IMR-90 (cell line): ENCODE measurements at regions not wholly inside any gene's neighbourhood (a gene's known extent, or its start where the extent isn't known, plus 50 kb on each side); places are given as distances from the start of the nearest gene placed in this dataset.

Source experiments
- ATAC-seq: fragments of 200-7000 bp; cut with Tn5 transposase; 2 replicates; pipeline ENCODE4 v1.9.1; 2020; ENCODE audit warnings: low read depth, mild to moderate bottlenecking, moderate library complexity
- BruUV-seq: library from RNA; stranded (reverse); fragments of 400-500 nt; replicated peaks from 2 replicates; lab custom pipeline; 2021; lab: Mats Ljungman, UMichigan
- CTCF ChIA-PET: fragments of 300-600 bp; formaldehyde crosslinking; extraction: SDS; loops from one replicate; lab custom pipeline; 2021; ENCODE audit warnings: antibody characterized with exemption; lab: Yijun Ruan, JAX
- POLR2A ChIA-PET: fragments of 300-600 bp; sonication (Branson Sonifier 250); formaldehyde crosslinking; loops from one replicate; lab custom pipeline; 2022; ENCODE audit warnings: antibody characterized with exemption; ENCODE audit not compliant: unreplicated experiment; lab: Charles Lee
- DNase-seq: peaks from one replicate; pipeline ENCODE4 v3.0.0; 2013
- H2AFZ ChIP-seq: replicated peaks from 2 replicates; pipeline ENCODE3; 2013; ENCODE audit warnings: low read length, mild to moderate bottlenecking; ENCODE audit not compliant: poor library complexity
- H2AK5ac ChIP-seq: 2 replicates; pipeline ENCODE4 v1.6.1; 2013; ENCODE audit warnings: low read depth, low read length, inconsistent platforms
- H2AK9ac ChIP-seq: replicated peaks from 2 replicates; pipeline ENCODE3; 2013; ENCODE audit warnings: mild to moderate bottlenecking, low read depth, low read length, moderate library complexity; ENCODE audit not compliant: poor library complexity
- H2BK120ac ChIP-seq: 2 replicates; pipeline ENCODE4 v1.6.1; 2013; ENCODE audit warnings: low read depth, low read length, inconsistent platforms
- H2BK15ac ChIP-seq: 3 replicates; pipeline ENCODE4 v1.6.1; 2013; ENCODE audit warnings: low read depth, low read length, inconsistent platforms
- H2BK20ac ChIP-seq: 2 replicates; pipeline ENCODE4 v1.6.1; 2013; ENCODE audit warnings: low read depth, mild to moderate bottlenecking, inconsistent platforms, low read length, moderate library complexity
- H2BK5ac ChIP-seq: 2 replicates; pipeline ENCODE4 v1.6.1; 2013; ENCODE audit warnings: mild to moderate bottlenecking, low read depth, low read length, inconsistent platforms; ENCODE audit not compliant: poor library complexity, severe bottlenecking
- H3K14ac ChIP-seq: replicated peaks from 2 replicates; pipeline ENCODE4 v1.6.1; 2013; ENCODE audit warnings: low read depth, low read length, inconsistent platforms
- H3K18ac ChIP-seq: 2 replicates; pipeline ENCODE4 v1.6.1; 2013; ENCODE audit warnings: low read depth, low read length, control low read depth
- H3K23ac ChIP-seq: 2 replicates; pipeline ENCODE4 v1.6.1; 2013; ENCODE audit warnings: low read depth, low read length, inconsistent platforms
- H3K27ac ChIP-seq: 2 replicates; pipeline ENCODE4 v1.5.1; 2013; ENCODE audit warnings: mild to moderate bottlenecking, control low read depth, low read length; ENCODE audit not compliant: insufficient read depth
- H3K27me3 ChIP-seq: 2 replicates; pipeline ENCODE4 v1.6.1; 2013; ENCODE audit warnings: low read length; ENCODE audit not compliant: control insufficient read depth, insufficient read depth
- H3K36me3 ChIP-seq: 2 replicates; pipeline ENCODE4 v1.6.1; 2013; ENCODE audit warnings: low read length, mixed read lengths; ENCODE audit not compliant: control insufficient read depth, insufficient read depth
- H3K4ac ChIP-seq: 2 replicates; pipeline ENCODE4 v1.6.1; 2013; ENCODE audit warnings: low read depth, low read length, inconsistent platforms
- H3K4me1 ChIP-seq: 2 replicates; pipeline ENCODE4 v1.6.1; 2013; ENCODE audit warnings: low read length, mixed read lengths; ENCODE audit not compliant: control insufficient read depth, insufficient read depth
- H3K4me2 ChIP-seq: 2 replicates; pipeline ENCODE4 v1.6.1; 2013; ENCODE audit warnings: low read depth, mild to moderate bottlenecking, control low read depth, low read length, moderate library complexity
- H3K4me3 ChIP-seq: 2 replicates; pipeline ENCODE4 v1.5.1; 2013; ENCODE audit warnings: low read depth, mild to moderate bottlenecking, control low read depth, low read length, moderate library complexity; ENCODE audit not compliant: insufficient read depth
- H3K56ac ChIP-seq: 2 replicates; pipeline ENCODE4 v1.6.1; 2013; ENCODE audit warnings: low read length, inconsistent platforms; ENCODE audit not compliant: insufficient read depth; ENCODE audit errors: extremely low read depth
- H3K79me1 ChIP-seq, 2 experiments: 2 replicates each; pipeline ENCODE4 v1.6.1; 2013; ENCODE audit warnings: low read length in 2 of 2, inconsistent platforms in 1 of 2, low read depth in 1 of 2
- H3K9ac ChIP-seq: 2 replicates; pipeline ENCODE4 v1.6.1; 2013; ENCODE audit warnings: low read depth, low read length, control low read depth
- H3K9me1 ChIP-seq: 2 replicates; pipeline ENCODE4 v1.6.1; 2013; ENCODE audit warnings: low read length, inconsistent platforms; ENCODE audit not compliant: insufficient read depth
- H3K9me3 ChIP-seq: 2 replicates; pipeline ENCODE4 v1.6.1; 2013; ENCODE audit warnings: low read length; ENCODE audit not compliant: control insufficient read depth, insufficient read depth
- H4K20me1 ChIP-seq: 2 replicates; pipeline ENCODE4 v1.6.1; 2013; ENCODE audit warnings: low read length, inconsistent platforms; ENCODE audit not compliant: insufficient read depth
- H4K5ac ChIP-seq: 2 replicates; pipeline ENCODE4 v1.6.1; 2013; ENCODE audit warnings: mild to moderate bottlenecking, low read depth, low read length, control low read depth
- H4K8ac ChIP-seq, 2 experiments: 2 replicates each; pipeline ENCODE4 v1.6.1; 2013; ENCODE audit warnings: low read depth in 2 of 2, low read length in 2 of 2, control low read depth in 1 of 2, inconsistent platforms in 1 of 2
- H4K91ac ChIP-seq: 2 replicates; pipeline ENCODE4 v1.6.1; 2013; ENCODE audit warnings: low read depth, low read length, inconsistent platforms; ENCODE audit not compliant: insufficient read depth
- CTCF ChIP-seq: conservative IDR thresholded peaks from 2 replicates; pipeline ENCODE4 v1.5.1; 2012; ENCODE audit warnings: mild to moderate bottlenecking, low read depth, low read length, improper control_type of control experiment
- MAZ ChIP-seq: IDR thresholded peaks from 2 replicates; pipeline ENCODE4 v1.6.1; 2012; ENCODE audit warnings: low read depth, mild to moderate bottlenecking, low read length, improper control_type of control experiment, moderate library complexity, borderline replicate concordance
- RAD21 ChIP-seq: IDR thresholded peaks from 2 replicates; pipeline ENCODE4 v1.6.1; 2012; ENCODE audit warnings: low read length, improper control_type of control experiment
- SMC3 ChIP-seq: fragments of 150-350 bp; IDR thresholded peaks from 2 replicates; pipeline ENCODE4 v1.6.1; 2016; ENCODE audit warnings: low read depth, mild to moderate bottlenecking, antibody characterized with exemption, low read length, moderate library complexity
- WGBS, 2 experiments: methylation state at CpG; one replicate each; pipeline versions ENCODE4 v1.1.5 to v1.1.7; 2013; ENCODE audit warnings: missing lambda C conversion rate in 2 of 2; ENCODE audit not compliant: insufficient read length in 1 of 2; ENCODE audit errors: extremely low coverage in 2 of 2; 5-methylcytosine and 5-hydroxymethylcytosine counted together
- dilution Hi-C: fragments of 300-500 bp; cut with HindIII; formaldehyde crosslinking; loops from one replicate; pipeline ENCODE4 v1.14.3; 2018; ENCODE audit warnings: low sequenced_read_pairs; ENCODE audit not compliant: unreplicated experiment
- in situ Hi-C: fragments of 300-500 bp; cut with MboI; formaldehyde crosslinking; loops from 3 replicates; pipeline ENCODE4 v1.14.3; 2019; ENCODE audit warnings: low sequenced_read_pairs, inconsistent platforms, mixed read lengths
- intact Hi-C: fragments of 100-400 bp; cut with micrococcal nuclease; formaldehyde crosslinking; loops from 2 replicates; pipeline ENCODE4 v1.10.0; 2022

- no peak overlapping the region for H3K27ac ChIP-seq
- no peaks in the 10 kb centered on the region for H3K9me3 ChIP-seq
- peak; percentile 60 for TF ChIP-seq CTCF
- TF ChIP-seq RAD21 = peak; percentile 45
- peak; percentile 18; the same call in 1 of the 2 replicates for TF ChIP-seq SMC3
- no peak for TF ChIP-seq MAZ
- H3K4ac ChIP-seq = no peak overlapping the region
- intact Hi-C loops (loop anchor here (1.0 to 10.0 kb wide), 3 partner anchors 144 to 321 kb away; no protein-coding TSS in a partner anchor), in situ Hi-C loops (no loop called here), dilution Hi-C loops (no loop called here)
- peaks cover 17% of the 10 kb centered on the region for H3K27me3 ChIP-seq
- H2BK20ac ChIP-seq = no peak overlapping the region
- H2BK15ac ChIP-seq = no peak overlapping the region
- no peak overlapping the region for H2AK5ac ChIP-seq
- no peak overlapping the region for H3K23ac ChIP-seq
- DNase-seq = peak; percentile 53
- ATAC-seq = peak; percentile 95
- BruUV-seq = no TSS peak
- no peaks in the 10 kb centered on the region for H3K79me1 ChIP-seq
- no peaks in the 10 kb centered on the region for H3K4me1 ChIP-seq
- H3K36me3 ChIP-seq = no peaks in the 10 kb centered on the region
- no peak overlapping the region for H3K18ac ChIP-seq
- no peak overlapping the region for H4K91ac ChIP-seq
- no peaks in the 10 kb centered on the region for H3K9me1 ChIP-seq
- H3K56ac ChIP-seq = no peak overlapping the region
- WGBS, 2 experiments = 0% methylated on average over 6 of the region's 25 CpGs; no CpG with 5 or more reads in 1 of the 2 experiments
- peak overlapping the region; percentile 0; the same call in 1 of the 2 replicates for H3K9ac ChIP-seq
- H2BK120ac ChIP-seq = no peak overlapping the region
- peak overlapping the region; percentile 94 for H3K4me2 ChIP-seq
- H2BK5ac ChIP-seq = no peak overlapping the region
- no peak overlapping the region for H4K8ac ChIP-seq
- H3K4me3 ChIP-seq = peak overlapping the region; percentile 49
- CTCF ChIA-PET = interaction anchor here (0.6 to 1.2 kb wide), 6 partner anchors 10 to 355 kb away, joined by 3 to 5 read pairs (median 4); no protein-coding TSS in a partner anchor
- POLR2A ChIA-PET = no interaction called here
- H3K14ac ChIP-seq = no peak overlapping the region
- no peak overlapping the region for H2AK9ac ChIP-seq
- peak overlapping the region; percentile 16 for H2AFZ ChIP-seq
- H4K20me1 ChIP-seq = no peaks in the 10 kb centered on the region
- no peak overlapping the region for H4K5ac ChIP-seq
These were observed 78.9 kb downstream of the OLIG3 start for GRCh38 chr6:137415127-137415833.
